GM06990 (cell line): ENCODE measurements at regions not wholly inside any gene's neighbourhood (a gene's known extent, or its start where the extent isn't known, plus 50 kb on each side); places are given as distances from the start of the nearest gene placed in this dataset.

Source experiments
- DNase-seq: peaks from one replicate; pipeline ENCODE4 v3.0.0-alpha.2; 2011; ENCODE audit not compliant: insufficient read length; ENCODE audit errors: extremely low read depth
- H3K27me3 ChIP-seq: replicated peaks from 2 replicates; pipeline ENCODE4 v1.6.0; 2011; ENCODE audit warnings: low read length; ENCODE audit not compliant: control insufficient read depth, insufficient read depth
- H3K36me3 ChIP-seq: 2 replicates; pipeline ENCODE4 v1.5.1; 2011; ENCODE audit warnings: low read length; ENCODE audit not compliant: control insufficient read depth, insufficient read depth
- H3K4me3 ChIP-seq: replicated peaks from 2 replicates; pipeline ENCODE4 v1.5.1; 2011; ENCODE audit warnings: low read depth, mild to moderate bottlenecking, control low read depth, low read length
- CTCF ChIP-seq: IDR thresholded peaks from 2 replicates; pipeline ENCODE4 v1.5.1; 2011; ENCODE audit warnings: low read length, control low read depth, mild to moderate bottlenecking, inconsistent platforms; ENCODE audit not compliant: insufficient read depth, poor library complexity, severe bottlenecking

GRCh38 chr13:93017493-93018112 is 209.0 kb upstream of the GPC6 start:
- no peak overlapping the region for H3K4me3 ChIP-seq
- H3K36me3 ChIP-seq, result no peaks in the 10 kb centered on the region
- TF ChIP-seq CTCF, result no peak
- DNase-seq, result no peak
- H3K27me3 ChIP-seq, result no peaks in the 10 kb centered on the region

- Histone ChIP-seq H3K27me3 (no peaks in the 10 kb centered on the region), H3K36me3 (no peaks in the 10 kb centered on the region), H3K4me3 (no peak overlapping the region)
- DNase-seq, result no peak
- TF ChIP-seq CTCF, result no peak
Observed at GRCh38 chr13:93023929-93024328, 202.7 kb upstream of the GPC6 start.

GRCh38 chr13:93025984-93026383 is 200.6 kb upstream of the GPC6 start:
- TF ChIP-seq CTCF, result no peak
- H3K27me3 ChIP-seq, result no peaks in the 10 kb centered on the region
- no peak for DNase-seq
- H3K4me3 ChIP-seq, result no peak overlapping the region
- no peaks in the 10 kb centered on the region for H3K36me3 ChIP-seq

- no peak for TF ChIP-seq CTCF
- no peaks in the 10 kb centered on the region for H3K27me3 ChIP-seq
- DNase-seq, result no peak
- H3K4me3 ChIP-seq, result no peak overlapping the region
- no peaks in the 10 kb centered on the region for H3K36me3 ChIP-seq
Observed at GRCh38 chr13:93029536-93029935, 197.1 kb upstream of the GPC6 start.

- no peak overlapping the region for H3K4me3 ChIP-seq
- no peak for DNase-seq
- no peak for TF ChIP-seq CTCF
Observed at GRCh38 chr13:93036380-93036779, 190.2 kb upstream of the GPC6 start.

GRCh38 chr13:93037780-93038179 is 188.8 kb upstream of the GPC6 start:
- H3K4me3 ChIP-seq, result no peak overlapping the region
- no peak for DNase-seq

More at GRCh38 chr13:93036380-93036779, 190.2 kb upstream of the GPC6 start:
- H3K27me3 ChIP-seq, result no peaks in the 10 kb centered on the region
- no peaks in the 10 kb centered on the region for H3K36me3 ChIP-seq

More at GRCh38 chr13:93037780-93038179, 188.8 kb upstream of the GPC6 start:
- TF ChIP-seq CTCF, result no peak
- Histone ChIP-seq H3K36me3 (no peaks in the 10 kb centered on the region), H3K27me3 (no peaks in the 10 kb centered on the region)
